ENCODE measurements at regions not wholly inside any gene's neighbourhood (a gene's known extent, or its start where the extent isn't known, plus 50 kb on each side); places are given as distances from the start of the nearest gene placed in this dataset.
"Not testable (repeated sequence)": the region's sequence is repeated elsewhere in the genome, so short reads cannot be mapped to it uniquely, and the experiment has no call there.

GRCh38 chr1:86798608-86799291, 94.4 kb downstream of the SH3GLB1 start:
- H3K9me3 ChIP-seq (ENCODE audit: control extremely low read depth in 1 of 5, control insufficient read depth in 4 of 5, insufficient read depth in 2 of 5, low read depth in 1 of 5, low read length in 4 of 5) = peaks cover 0 to 2% (median 0%) of the 10 kb centered on the region in 5 experiments
- 100% methylated on average over 2 of the region's 2 CpGs for WGBS (ENCODE audit: insufficient coverage)
- no peak overlapping the region for H3K4me3 ChIP-seq (ENCODE audit: control insufficient read depth in 1 of 7, extremely low read depth in 1 of 7, insufficient read depth in 4 of 7, low read depth in 2 of 7, low read length in 6 of 7)
- no peaks in the 10 kb centered on the region for H3K36me3 ChIP-seq (ENCODE audit: control insufficient read depth in 4 of 4, insufficient read depth in 4 of 4, low read length in 3 of 4)
- ChIA-PET CTCF (no interaction called here), POLR2A (no interaction called here)
- no peak overlapping the region for H3K27ac ChIP-seq (ENCODE audit: insufficient read depth in 1 of 2, low read depth in 1 of 2, low read length in 2 of 2, poor library complexity in 1 of 2, severe bottlenecking in 2 of 2)
- H3K27me3 ChIP-seq (replicated peaks in 2 of 5; ENCODE audit: control insufficient read depth in 4 of 5, insufficient read depth in 5 of 5, low read length in 4 of 5) = no peaks in the 10 kb centered on the region
- DNase-seq = no peak
- no peaks in the 10 kb centered on the region for H3K4me1 ChIP-seq (ENCODE audit: control extremely low read depth in 1 of 4, control insufficient read depth in 4 of 4, insufficient read depth in 4 of 4, low read length in 3 of 4)

DNA sequence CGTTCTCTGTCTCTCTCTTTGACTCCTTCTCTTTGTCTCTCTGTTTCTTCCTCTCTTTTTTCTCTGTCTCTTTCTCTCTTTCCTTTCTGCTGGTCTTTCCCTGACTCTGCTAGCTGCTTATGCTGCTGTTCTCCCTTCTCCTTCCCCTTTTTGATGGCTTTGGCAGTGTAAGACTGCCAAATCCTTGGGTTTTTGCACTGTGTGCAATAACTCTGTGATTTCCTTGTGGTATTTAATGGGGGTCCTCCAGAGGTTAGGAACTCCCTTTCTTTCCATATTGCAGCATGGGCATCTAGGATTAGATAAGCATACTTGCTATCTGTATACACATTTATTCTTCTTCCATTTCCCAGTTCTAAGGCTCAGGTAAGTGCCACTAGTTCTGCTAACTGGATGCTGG, 99.3 kb downstream of the SH3GLB1 start:
- H3K4me1 ChIP-seq (ENCODE audit: control extremely low read depth in 1 of 4, control insufficient read depth in 4 of 4, insufficient read depth in 4 of 4, low read length in 3 of 4); DNase-seq; H3K4me3 ChIP-seq (ENCODE audit: control insufficient read depth in 1 of 7, extremely low read depth in 1 of 7, insufficient read depth in 4 of 7, low read depth in 2 of 7, low read length in 6 of 7); CTCF ChIA-PET; H3K9me3 ChIP-seq (ENCODE audit: control extremely low read depth in 1 of 5, control insufficient read depth in 4 of 5, insufficient read depth in 2 of 5, low read depth in 1 of 5, low read length in 4 of 5); H3K36me3 ChIP-seq (ENCODE audit: control insufficient read depth in 4 of 4, insufficient read depth in 4 of 4, low read length in 3 of 4); H3K27me3 ChIP-seq (replicated peaks in 2 of 5; ENCODE audit: control insufficient read depth in 4 of 5, insufficient read depth in 5 of 5, low read length in 4 of 5); H3K27ac ChIP-seq (ENCODE audit: insufficient read depth in 1 of 2, low read depth in 1 of 2, low read length in 2 of 2, poor library complexity in 1 of 2, severe bottlenecking in 2 of 2); POLR2A ChIA-PET: not testable (repeated sequence)
- WGBS (ENCODE audit: insufficient coverage) = 92% methylated on average over 1 of the region's 1 CpG

DNA sequence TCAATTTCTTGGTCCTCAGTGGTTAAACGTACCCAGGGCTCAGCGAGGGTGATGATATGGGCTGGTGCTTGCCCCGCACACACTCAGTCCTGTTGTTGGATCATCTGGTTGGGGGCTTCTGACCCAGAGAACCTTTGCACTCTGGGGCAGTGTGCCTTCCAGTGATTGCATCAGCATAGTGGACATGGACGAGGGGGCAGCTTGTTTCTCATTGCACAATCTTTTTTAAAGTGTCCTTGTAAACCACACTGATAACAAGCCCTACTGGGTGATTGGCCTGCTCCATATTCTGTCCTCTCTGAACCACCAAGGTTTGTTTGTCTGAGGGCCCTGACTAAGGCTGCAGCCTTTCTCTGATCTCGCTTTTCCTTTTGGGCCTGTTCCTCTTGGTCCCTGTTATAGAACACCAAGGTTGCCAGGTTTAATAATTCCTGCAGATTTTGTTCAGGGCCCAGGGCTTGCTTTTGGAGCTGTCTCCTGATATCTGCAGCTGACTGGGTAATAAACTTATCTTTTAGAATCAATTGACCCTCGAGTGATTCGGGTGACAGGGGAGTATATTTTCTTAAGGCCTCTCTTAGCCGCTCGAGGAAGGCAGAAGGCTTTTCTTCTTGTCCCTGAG, 101.6 kb downstream of the SH3GLB1 start:
- POLR2A ChIA-PET; H3K4me1 ChIP-seq (ENCODE audit: control extremely low read depth in 1 of 4, control insufficient read depth in 4 of 4, insufficient read depth in 4 of 4, low read length in 3 of 4); H3K27me3 ChIP-seq (replicated peaks in 2 of 5; ENCODE audit: control insufficient read depth in 4 of 5, insufficient read depth in 5 of 5, low read length in 4 of 5); H3K27ac ChIP-seq (ENCODE audit: insufficient read depth in 1 of 2, low read depth in 1 of 2, low read length in 2 of 2, poor library complexity in 1 of 2, severe bottlenecking in 2 of 2); H3K36me3 ChIP-seq (ENCODE audit: control insufficient read depth in 4 of 4, insufficient read depth in 4 of 4, low read length in 3 of 4); H3K4me3 ChIP-seq (ENCODE audit: control insufficient read depth in 1 of 7, extremely low read depth in 1 of 7, insufficient read depth in 4 of 7, low read depth in 2 of 7, low read length in 6 of 7); DNase-seq; CTCF ChIA-PET; H3K9me3 ChIP-seq (ENCODE audit: control extremely low read depth in 1 of 5, control insufficient read depth in 4 of 5, insufficient read depth in 2 of 5, low read depth in 1 of 5, low read length in 4 of 5): not testable (repeated sequence)
- 99% methylated on average over 5 of the region's 9 CpGs for WGBS (ENCODE audit: insufficient coverage)

- Histone ChIP-seq H3K4me3 (ENCODE audit: control insufficient read depth in 1 of 7, extremely low read depth in 1 of 7, insufficient read depth in 4 of 7, low read depth in 2 of 7, low read length in 6 of 7) (no peak overlapping the region), H3K27me3 (replicated peaks in 2 of 5; ENCODE audit: control insufficient read depth in 4 of 5, insufficient read depth in 5 of 5, low read length in 4 of 5) (no peaks in the 10 kb centered on the region), H3K9me3 (ENCODE audit: control extremely low read depth in 1 of 5, control insufficient read depth in 4 of 5, insufficient read depth in 2 of 5, low read depth in 1 of 5, low read length in 4 of 5) (no peaks in the 10 kb centered on the region), H3K36me3 (ENCODE audit: control insufficient read depth in 4 of 4, insufficient read depth in 4 of 4, low read length in 3 of 4) (no peaks in the 10 kb centered on the region), H3K4me1 (ENCODE audit: control extremely low read depth in 1 of 4, control insufficient read depth in 4 of 4, insufficient read depth in 4 of 4, low read length in 3 of 4) (no peaks in the 10 kb centered on the region), H3K27ac (ENCODE audit: insufficient read depth in 1 of 2, low read depth in 1 of 2, low read length in 2 of 2, poor library complexity in 1 of 2, severe bottlenecking in 2 of 2) (no peak overlapping the region)
- WGBS (ENCODE audit: insufficient coverage) = 100% methylated on average over 6 of the region's 8 CpGs
- CTCF ChIA-PET = no interaction called here
- POLR2A ChIA-PET = interaction anchor here (0.6 kb wide), 1 partner anchor 24 kb away, joined by 4 read pairs; no protein-coding TSS in a partner anchor
- no peak for DNase-seq
Observed at GRCh38 chr1:86811142-86811924, 102.6 kb downstream of the SELENOF start.

DNA sequence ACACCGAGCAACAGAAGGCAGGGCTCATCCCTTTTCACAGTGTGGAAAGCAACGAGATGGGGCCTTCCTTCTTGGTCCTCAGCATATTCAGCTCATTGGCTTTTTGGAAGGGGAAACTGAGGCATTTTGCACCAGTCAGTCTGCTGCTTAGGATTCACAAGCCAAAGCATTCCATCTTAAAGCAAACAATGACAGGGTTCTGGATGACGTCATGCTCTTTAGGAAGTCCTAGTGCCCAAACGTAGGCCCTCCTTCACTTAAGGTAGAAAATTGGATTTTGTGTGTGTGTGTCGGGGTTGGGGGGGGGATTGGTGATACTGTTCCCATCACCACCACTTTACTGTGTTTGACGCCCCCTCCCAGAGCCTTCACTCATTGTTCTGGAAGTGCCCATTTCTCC, 101.6 kb downstream of the SELENOF start:
- H3K27me3 ChIP-seq (replicated peaks in 2 of 5; ENCODE audit: control insufficient read depth in 4 of 5, insufficient read depth in 5 of 5, low read length in 4 of 5) = no peaks in the 10 kb centered on the region
- CTCF ChIA-PET = interaction anchor here (1.1 kb wide), 1 partner anchor 271 kb away, joined by 3 read pairs; no protein-coding TSS in a partner anchor
- no peaks in the 10 kb centered on the region for H3K9me3 ChIP-seq (ENCODE audit: control extremely low read depth in 1 of 5, control insufficient read depth in 4 of 5, insufficient read depth in 2 of 5, low read depth in 1 of 5, low read length in 4 of 5)
- 93% methylated on average over 4 of the region's 6 CpGs for WGBS (ENCODE audit: insufficient coverage)
- DNase-seq = no peak
- no peaks in the 10 kb centered on the region for H3K36me3 ChIP-seq (ENCODE audit: control insufficient read depth in 4 of 4, insufficient read depth in 4 of 4, low read length in 3 of 4)
- POLR2A ChIA-PET = no interaction called here
- no peak overlapping the region for H3K4me3 ChIP-seq (ENCODE audit: control insufficient read depth in 1 of 7, extremely low read depth in 1 of 7, insufficient read depth in 4 of 7, low read depth in 2 of 7, low read length in 6 of 7)
- no peaks in the 10 kb centered on the region for H3K4me1 ChIP-seq (ENCODE audit: control extremely low read depth in 1 of 4, control insufficient read depth in 4 of 4, insufficient read depth in 4 of 4, low read length in 3 of 4)
- H3K27ac ChIP-seq (ENCODE audit: insufficient read depth in 1 of 2, low read depth in 1 of 2, low read length in 2 of 2, poor library complexity in 1 of 2, severe bottlenecking in 2 of 2) = no peak overlapping the region

Measured in common myeloid progenitor, CD34-positive (primary cell).